ENCODE measurements at regions not wholly inside any gene's neighbourhood (a gene's known extent, or its start where the extent isn't known, plus 50 kb on each side); places are given as distances from the start of the nearest gene placed in this dataset.

DNA sequence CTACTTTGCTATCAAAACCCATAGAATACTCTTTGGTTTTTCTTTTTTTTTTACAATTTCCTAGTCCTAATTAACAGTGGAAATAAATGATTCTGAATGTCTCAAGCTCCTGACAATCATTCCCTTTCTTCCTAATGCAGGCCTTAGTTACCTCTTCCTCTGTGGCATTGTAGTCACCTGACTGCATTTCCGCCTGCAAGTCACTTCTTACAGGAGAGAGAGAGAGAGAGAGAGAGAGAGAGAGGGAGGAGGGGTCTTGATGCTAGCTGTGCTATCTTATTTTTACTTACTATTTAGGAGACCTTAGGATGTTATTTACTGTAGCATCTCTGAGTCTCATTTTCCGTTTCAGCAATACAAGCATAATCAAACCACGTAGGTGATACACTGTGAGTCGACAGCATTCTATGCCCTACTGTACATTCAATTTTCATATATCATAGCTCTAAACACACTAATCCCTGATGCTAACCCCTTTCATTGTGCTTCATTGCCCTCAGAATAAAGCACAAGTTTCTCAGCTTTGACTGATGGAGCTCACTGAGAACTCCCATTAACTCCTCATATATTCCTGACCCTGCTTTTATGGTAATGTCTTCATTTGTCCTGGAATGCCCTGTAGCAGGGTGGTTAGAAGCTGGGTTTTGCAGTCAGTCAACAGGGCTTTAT is 1237.3 kb downstream of the XPNPEP1 start:
- no peak for TF ChIP-seq POLR2A (IDR thresholded peaks at IDR 0.05; ENCODE audit: low read depth, low read length)
- no peak for TF ChIP-seq POLR2AphosphoS5 (IDR thresholded peaks at IDR 0.05; ENCODE audit: low read depth, low read length)
